ENCODE measurements at regions not wholly inside any gene's neighbourhood (a gene's known extent, or its start where the extent isn't known, plus 50 kb on each side); places are given as distances from the start of the nearest gene placed in this dataset.

- DNase-seq: no peak
These were observed 67.2 kb upstream of the DLK1 start for GRCh38 chr14:100659345-100660001.

DNA sequence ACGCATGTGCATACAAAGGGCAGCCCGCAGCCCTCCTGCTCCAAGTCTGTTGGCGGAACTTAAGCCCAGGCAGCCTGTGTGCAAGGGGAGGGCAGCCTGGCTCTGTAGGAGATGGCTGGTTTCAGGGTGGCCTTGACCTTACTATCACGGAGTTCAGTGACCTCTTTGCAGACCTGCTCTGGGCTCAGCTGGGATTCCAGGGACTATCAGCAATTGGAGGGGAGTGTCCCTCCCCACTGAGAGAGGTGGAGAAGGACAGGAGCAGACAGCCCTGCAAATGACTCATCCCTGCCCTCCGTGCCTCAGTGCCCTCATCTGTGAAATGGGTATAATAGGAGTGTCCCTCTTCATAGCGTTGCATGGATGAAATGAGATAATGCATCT is 66.2 kb upstream of the DLK1 start:
- no peak for DNase-seq

DNA sequence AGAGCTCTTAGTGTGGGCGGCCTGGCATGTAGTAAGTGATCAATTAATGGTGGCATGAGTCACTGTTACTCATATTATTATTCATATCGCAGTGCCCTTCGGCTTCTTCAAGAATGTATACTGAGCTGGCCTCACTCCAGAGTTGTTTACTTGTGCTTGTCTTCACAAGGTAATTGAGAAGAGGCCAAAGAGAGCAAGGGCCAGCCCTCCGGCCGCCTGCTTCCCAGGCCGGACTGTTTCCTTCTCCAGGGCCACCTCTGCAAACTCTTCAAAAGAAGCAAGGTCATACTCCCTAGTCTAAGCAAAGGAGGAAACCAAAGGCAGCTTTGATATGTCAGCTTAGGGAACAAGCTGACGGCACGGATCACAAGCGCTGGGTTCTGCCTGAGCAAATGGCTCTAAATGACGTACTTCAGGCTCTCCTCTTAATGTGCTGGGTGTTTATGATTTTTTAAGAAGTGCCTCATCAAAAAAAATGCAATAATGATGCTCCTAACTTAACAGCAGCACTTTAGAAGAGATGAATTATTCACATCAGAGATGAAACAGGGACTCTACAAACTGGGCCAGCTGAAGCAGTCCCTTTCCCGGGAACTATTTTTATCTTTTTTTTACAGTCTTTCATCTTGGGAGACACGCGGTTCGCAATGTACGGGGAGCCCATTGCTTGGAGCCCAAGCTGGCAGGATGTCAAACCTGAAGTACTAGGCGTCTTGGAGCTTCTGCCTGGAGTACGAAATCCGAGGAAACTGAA is 65.6 kb upstream of the DLK1 start:
- no peak for DNase-seq

GRCh38 chr14:100662879-100663760 is 63.6 kb upstream of the DLK1 start:
- DNase-seq: peak; percentile 63

GRCh38 chr14:100663761-100664052 is 63.0 kb upstream of the DLK1 start:
- no peak for DNase-seq

- no peak for DNase-seq
These were observed 62.5 kb upstream of the DLK1 start for GRCh38 chr14:100664231-100664630.

DNA sequence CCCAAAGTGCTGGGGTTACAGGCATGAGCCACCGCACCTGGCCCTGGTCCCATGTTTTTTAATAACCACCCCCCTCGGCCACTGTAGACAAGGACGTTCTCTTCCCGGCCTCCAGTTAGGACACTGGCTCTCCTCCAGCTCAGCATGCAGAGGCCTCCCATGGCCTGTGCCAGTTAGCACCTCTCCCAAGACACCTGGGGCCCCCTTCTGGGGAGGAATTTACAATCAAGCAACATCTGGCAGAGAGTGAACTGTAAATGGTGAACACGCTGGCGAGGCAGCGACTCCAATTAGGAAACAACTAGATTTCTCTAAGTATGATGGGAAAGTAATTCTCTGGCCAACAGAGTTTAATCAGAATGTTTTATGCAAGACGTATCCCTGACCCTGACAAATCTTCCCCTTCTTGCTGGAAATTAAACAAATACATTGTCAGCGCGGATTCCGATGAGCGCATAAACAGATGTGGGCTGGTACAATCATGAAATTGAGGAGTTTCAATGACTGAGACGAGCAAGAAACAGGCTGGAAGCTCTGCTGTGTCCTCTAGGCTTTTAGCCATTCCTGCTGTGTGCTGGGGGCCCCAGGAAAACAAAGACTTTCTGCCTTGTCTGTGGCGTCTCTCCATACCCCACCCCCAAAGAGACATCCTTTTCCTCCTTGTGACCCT is 61.7 kb upstream of the DLK1 start:
- DNase-seq: no peak

- no peak for DNase-seq
These were observed 61.1 kb upstream of the DLK1 start for GRCh38 chr14:100665511-100666032.

GRCh38 chr14:100666403-100666802 is 60.3 kb upstream of the DLK1 start:
- no peak for DNase-seq

- no peak for DNase-seq
These were observed 59.8 kb upstream of the DLK1 start for GRCh38 chr14:100666851-100667250.

GRCh38 chr14:100667656-100668055 is 59.0 kb upstream of the DLK1 start:
- no peak for DNase-seq

DNA sequence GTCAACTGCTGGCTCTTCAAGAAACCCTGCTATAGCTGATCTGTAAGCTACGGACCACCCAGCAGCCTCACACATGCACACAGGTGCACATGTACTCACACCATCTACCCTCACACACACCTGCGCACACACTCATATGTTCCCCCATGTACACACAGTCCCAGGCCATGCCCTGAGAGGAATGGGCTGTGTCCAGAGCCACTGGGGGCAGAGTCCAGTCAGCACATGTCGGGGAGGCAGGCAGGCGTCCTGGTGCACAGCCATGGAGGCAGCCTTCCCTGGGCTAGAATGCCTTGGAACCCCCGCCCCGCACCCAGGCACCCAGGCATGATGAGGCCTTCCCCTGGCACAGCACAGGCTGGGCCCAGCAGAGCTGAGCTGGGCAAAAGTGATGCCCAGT is 58.3 kb upstream of the DLK1 start:
- DNase-seq: no peak

DNA sequence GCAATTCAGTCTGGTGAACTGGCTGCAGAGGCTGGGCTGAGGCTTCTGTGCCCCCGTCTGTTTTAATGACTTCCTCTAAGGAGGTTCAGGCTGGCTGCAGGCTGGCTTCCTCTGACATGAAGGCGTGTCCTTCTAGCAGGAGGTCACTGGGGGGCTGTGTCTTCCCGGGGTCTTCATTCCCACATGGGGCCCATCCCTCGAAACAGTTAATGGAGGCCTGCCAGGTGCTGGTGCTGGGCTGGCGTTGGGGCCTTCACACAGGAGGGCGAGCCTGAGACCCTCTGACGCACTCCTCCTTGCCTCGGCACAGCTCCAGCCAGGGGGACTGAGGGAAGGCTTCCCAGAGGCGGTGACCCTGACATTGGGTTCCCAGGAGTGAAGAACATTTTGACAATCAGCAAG is 57.7 kb upstream of the DLK1 start:
- DNase-seq: no peak

DNA sequence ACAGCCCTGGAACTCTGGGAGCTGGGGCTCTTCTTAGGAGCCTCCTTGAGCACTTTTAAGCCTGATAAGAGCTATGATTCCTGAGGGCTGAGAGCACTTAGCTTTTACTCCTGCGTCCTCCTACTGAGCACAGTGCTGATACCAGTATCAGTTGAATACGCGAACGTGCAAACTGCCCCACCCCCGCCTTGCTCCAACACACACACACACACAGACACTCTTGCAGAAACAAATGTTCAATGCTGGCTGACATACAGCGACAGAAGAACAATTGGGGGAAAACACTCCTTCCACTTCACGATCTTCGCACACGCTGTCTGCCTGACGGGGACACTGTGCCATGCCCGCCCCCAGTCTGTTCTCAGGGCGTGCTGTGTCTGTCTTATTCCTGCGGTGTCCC is 57.2 kb upstream of the DLK1 start:
- DNase-seq: no peak

DNA sequence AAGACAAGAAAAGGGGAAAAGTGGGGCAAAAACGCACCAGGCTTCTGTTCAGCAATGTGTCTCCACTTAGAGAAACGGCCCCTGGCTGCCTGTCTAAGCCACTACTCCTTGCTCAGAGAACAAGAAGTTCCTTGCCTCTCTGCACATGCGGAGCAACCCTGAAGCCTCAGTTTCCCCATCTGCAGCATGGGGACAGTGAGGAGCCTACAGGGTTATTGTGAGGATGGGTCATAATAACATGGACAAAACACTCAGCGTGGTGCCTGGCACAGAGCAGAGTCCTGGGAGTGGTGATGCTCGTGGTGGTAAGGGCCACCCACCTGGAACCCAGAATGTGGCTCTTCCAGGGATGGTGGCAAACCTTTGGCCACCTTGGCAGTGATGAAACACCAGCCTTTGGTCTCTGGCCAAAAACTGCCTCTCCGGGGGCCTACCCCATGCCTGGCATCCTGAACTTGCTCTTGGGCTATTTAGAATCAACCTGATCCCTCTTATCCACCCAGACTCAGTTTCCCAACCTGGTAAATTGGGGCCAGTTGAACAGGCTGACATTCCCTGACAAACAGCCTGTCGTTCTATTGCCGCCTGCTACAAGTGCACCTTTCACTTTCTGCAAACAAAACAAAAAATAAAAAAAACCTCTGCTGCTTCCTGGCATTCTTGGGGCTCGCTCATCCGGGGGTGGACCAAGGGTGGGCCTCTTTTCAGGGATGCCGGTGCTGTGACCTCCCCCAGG is 56.5 kb upstream of the DLK1 start:
- no peak for DNase-seq

GRCh38 chr14:100670753-100671049 is 56.0 kb upstream of the DLK1 start:
- DNase-seq: peak; percentile 17

- no peak for DNase-seq
These were observed 55.2 kb upstream of the DLK1 start for GRCh38 chr14:100671386-100671901.

GRCh38 chr14:100671906-100672305 is 54.8 kb upstream of the DLK1 start:
- no peak for DNase-seq

GRCh38 chr14:100673085-100673806 is 53.4 kb upstream of the DLK1 start:
- DNase-seq: peak; percentile 97

- no peak for DNase-seq
These were observed 52.9 kb upstream of the DLK1 start for GRCh38 chr14:100673807-100674154.

- DNase-seq: no peak
These were observed 52.3 kb upstream of the DLK1 start for GRCh38 chr14:100674428-100674827.

Data from NCI-H1092 (cell line).